ENCODE measurements at regions not wholly inside any gene's neighbourhood (a gene's known extent, or its start where the extent isn't known, plus 50 kb on each side); places are given as distances from the start of the nearest gene placed in this dataset.

DNA sequence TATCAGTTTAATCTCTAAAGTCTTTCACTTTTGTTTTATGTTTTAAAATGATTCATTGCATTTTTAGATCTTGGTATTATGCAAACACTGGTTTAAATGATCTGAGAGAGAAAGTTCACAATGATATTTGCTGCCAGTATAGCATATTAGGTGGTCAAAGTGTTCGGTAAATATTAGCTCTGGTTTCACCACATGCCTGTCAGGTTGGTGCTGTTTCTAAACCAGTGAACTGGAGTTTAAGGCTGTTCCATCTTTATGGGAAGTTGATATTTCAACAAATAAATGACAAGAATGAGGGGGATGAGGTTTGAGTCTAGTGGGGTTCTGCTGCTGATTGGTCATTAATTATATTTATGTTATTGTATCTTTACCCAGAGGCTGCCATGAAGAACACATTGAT lies 436.4 kb downstream of the DCDC2C start:
- no peaks in the 10 kb centered on the region for H3K36me3 ChIP-seq (ENCODE audit: control insufficient read depth, insufficient read depth, low read length)
- H3K27me3 ChIP-seq (ENCODE audit: control insufficient read depth, insufficient read depth, low read length), result no peaks in the 10 kb centered on the region
- FAIRE-seq, result no peak
- H3K4me3 ChIP-seq (ENCODE audit: low read depth, low read length), result no peak overlapping the region
- TF ChIP-seq CTCF (IDR thresholded peaks at IDR 0.05; ENCODE audit: insufficient read depth, low read length, severe bottlenecking), result no peak
- no peak for DNase-seq (ENCODE audit: low read depth)

- DNase-seq (ENCODE audit: low read depth) (peak; percentile 1), FAIRE-seq (no peak)
- no peaks in the 10 kb centered on the region for H3K36me3 ChIP-seq (ENCODE audit: control insufficient read depth, insufficient read depth, low read length)
- no peaks in the 10 kb centered on the region for H3K27me3 ChIP-seq (ENCODE audit: control insufficient read depth, insufficient read depth, low read length)
- no peak for TF ChIP-seq CTCF (IDR thresholded peaks at IDR 0.05; ENCODE audit: insufficient read depth, low read length, severe bottlenecking)
- H3K4me3 ChIP-seq (ENCODE audit: low read depth, low read length), result no peak overlapping the region
Observed at GRCh38 chr2:4140281-4140970, 437.1 kb downstream of the DCDC2C start.

DNA sequence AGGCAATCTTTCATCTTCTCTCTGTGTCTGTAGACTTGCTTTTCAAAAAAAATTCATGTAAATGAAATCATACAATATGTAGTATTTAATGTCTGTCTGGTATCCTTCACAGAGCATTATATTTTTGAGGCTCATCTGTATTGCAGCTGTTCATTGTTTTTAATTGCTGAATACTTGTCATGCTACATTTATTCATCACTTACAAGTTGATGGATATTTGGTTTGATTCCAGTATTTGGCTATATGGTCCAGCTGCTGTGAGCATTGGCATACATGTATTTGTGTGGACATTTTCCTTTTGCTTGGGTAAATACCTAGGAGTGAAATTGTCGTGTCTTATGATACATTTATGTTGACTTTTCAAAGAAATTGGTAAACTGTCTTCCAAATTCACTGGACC lies 441.4 kb downstream of the DCDC2C start:
- no peak for FAIRE-seq
- Histone ChIP-seq H3K4me3 (ENCODE audit: low read depth, low read length) (no peak overlapping the region), H3K36me3 (ENCODE audit: control insufficient read depth, insufficient read depth, low read length) (no peaks in the 10 kb centered on the region), H3K27me3 (ENCODE audit: control insufficient read depth, insufficient read depth, low read length) (no peaks in the 10 kb centered on the region)
- no peak for DNase-seq (ENCODE audit: low read depth)
- TF ChIP-seq CTCF (IDR thresholded peaks at IDR 0.05; ENCODE audit: insufficient read depth, low read length, severe bottlenecking), result no peak

DNA sequence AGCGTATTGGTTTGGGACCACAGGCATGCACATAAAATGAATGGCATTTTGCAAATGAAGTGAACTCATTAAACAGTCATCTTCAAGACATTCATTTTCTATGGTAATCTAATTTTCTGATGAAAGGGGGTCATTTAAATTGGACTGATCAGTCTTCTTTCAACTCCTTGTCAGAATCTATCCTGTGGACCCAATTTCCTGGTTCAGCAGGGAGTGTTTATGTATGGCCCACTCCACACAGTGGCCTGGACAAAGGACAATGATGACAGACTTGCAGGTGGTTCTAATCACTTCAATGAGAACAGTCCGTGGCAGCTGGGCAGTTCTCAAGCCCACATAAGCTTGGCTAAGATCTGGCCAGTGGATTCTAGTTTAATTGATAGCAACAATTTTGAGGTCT lies 448.1 kb downstream of the DCDC2C start:
- DNase-seq (ENCODE audit: low read depth) (no peak), FAIRE-seq (no peak)
- H3K27me3 ChIP-seq (ENCODE audit: control insufficient read depth, insufficient read depth, low read length), result no peaks in the 10 kb centered on the region
- no peak overlapping the region for H3K4me3 ChIP-seq (ENCODE audit: low read depth, low read length)
- TF ChIP-seq CTCF (IDR thresholded peaks at IDR 0.05; ENCODE audit: insufficient read depth, low read length, severe bottlenecking), result no peak
- H3K36me3 ChIP-seq (ENCODE audit: control insufficient read depth, insufficient read depth, low read length), result no peaks in the 10 kb centered on the region

- TF ChIP-seq CTCF (IDR thresholded peaks at IDR 0.05; ENCODE audit: insufficient read depth, low read length, severe bottlenecking), result no peak
- DNase-seq (ENCODE audit: low read depth), result no peak
- no peak for FAIRE-seq
- no peaks in the 10 kb centered on the region for H3K27me3 ChIP-seq (ENCODE audit: control insufficient read depth, insufficient read depth, low read length)
- H3K36me3 ChIP-seq (ENCODE audit: control insufficient read depth, insufficient read depth, low read length), result no peaks in the 10 kb centered on the region
- H3K4me3 ChIP-seq (ENCODE audit: low read depth, low read length), result no peak overlapping the region
Observed at GRCh38 chr2:4152051-4152450, 448.7 kb downstream of the DCDC2C start.

DNA sequence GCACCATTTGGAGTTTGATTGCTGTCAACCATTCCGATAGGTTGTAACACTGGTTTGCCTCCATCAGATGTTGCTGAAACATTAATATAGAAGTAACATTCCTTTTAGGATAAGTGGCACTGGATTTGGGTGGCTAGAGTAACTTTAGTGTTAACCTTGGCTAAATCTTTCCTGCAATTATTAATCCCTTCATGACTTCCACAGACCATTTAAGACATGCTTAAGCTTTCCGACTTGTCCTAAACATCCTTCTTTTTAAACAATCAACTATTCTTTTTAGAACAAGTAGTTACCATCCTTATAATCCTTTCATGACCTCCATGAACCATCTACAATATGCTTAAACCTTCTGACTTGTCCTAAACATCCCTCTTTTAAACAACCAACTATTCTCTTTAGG lies 465.5 kb downstream of the DCDC2C start:
- Histone ChIP-seq H3K27me3 (ENCODE audit: control insufficient read depth, insufficient read depth, low read length) (no peaks in the 10 kb centered on the region), H3K4me3 (ENCODE audit: low read depth, low read length) (no peak overlapping the region), H3K36me3 (ENCODE audit: control insufficient read depth, insufficient read depth, low read length) (no peaks in the 10 kb centered on the region)
- FAIRE-seq, result no peak
- no peak for TF ChIP-seq CTCF (IDR thresholded peaks at IDR 0.05; ENCODE audit: insufficient read depth, low read length, severe bottlenecking)
- no peak for DNase-seq (ENCODE audit: low read depth)
